Skin epidermis (tissue), 12 donors: ENCODE measurements at regions not wholly inside any gene's neighbourhood (a gene's known extent, or its start where the extent isn't known, plus 50 kb on each side); places are given as distances from the start of the nearest gene placed in this dataset.

ENCODE experiments used
- H3K27ac ChIP-seq, 21 experiments: fragments of 200-600 bp; sonication (generic) in 11 of 21; one replicate each; pipeline ENCODE4 v1.5.0; 2020; ENCODE audit warnings: mild to moderate bottlenecking in 3 of 21, inconsistent platforms in 2 of 21, moderate library complexity in 2 of 21
- H3K4me3 ChIP-seq, 7 experiments: fragments of 200-600 bp; sonication (generic) in 2 of 7; one replicate each; pipeline ENCODE4 v1.5.0; 2020; ENCODE audit warnings: inconsistent platforms in 2 of 7, mild to moderate bottlenecking in 2 of 7, moderate library complexity in 1 of 7

DNA sequence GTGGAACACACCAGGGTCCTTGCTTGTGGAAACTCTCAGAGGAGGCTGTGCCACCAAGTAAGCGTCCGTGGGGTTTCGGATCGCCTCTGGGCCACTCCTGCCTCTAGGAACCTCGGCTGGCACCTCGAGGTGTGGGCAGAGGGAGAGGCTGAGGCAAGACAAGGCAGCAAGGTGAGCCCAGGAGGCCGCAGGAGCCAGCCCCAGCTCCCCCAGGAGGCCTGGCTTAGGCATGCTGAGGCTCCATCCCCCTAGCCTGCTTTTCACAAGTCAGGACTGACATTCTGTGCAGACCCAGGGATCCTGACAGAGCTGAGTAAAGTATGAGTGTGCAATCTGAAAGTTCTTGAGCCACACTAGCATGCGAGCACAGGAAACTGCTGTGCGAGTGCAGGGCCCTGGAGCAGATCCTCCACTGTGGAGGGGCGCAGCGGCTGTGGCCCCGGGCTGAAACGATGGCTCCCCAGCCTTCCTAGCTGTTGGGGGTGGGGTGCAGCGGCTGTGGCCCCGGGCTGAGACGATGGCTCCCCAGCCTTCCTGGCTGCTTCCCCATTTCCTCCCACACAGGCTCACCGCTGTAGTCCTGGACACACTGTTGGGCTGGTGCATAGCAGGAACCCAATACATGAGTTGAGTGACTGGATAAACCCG is 75.2 kb upstream of the CD93 start:
- Histone ChIP-seq H3K27ac (peak overlapping the region in 20 of 21 experiments; percentile 26 to 80 (median 66)), H3K4me3 (no peak overlapping the region)

DNA sequence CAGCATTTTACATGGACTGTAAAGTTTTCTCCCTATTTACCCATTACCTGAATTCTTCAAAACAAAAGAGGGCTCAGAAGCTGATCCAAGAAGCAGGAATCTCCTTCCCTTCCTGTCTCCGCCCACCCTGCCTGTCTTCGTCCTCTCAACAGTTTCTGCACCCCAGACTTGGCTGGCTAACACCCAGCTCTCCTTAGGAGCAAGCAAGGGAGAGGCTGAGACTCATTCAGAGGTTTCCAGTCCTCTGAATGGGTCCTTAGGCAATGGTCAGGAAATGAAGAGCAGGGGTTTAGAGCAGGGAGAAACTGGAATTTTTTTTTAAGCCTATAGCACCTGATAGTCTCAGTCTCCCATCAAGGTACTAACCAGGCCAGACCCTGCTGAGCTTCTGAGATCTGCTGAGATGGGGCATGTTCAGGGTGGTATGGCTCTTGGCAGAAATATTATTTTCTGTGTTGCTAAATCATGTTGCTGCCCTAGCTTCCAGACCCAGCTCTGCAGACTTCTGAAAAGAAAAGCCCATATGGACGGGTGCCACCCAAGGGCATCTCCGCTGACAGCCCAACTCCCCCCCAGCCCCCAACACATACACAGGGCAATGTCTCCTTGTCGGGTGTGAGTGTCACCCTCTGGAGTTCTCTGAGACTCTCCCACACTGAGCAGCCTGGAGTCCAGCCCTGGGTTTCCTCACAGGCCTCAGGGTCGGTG is 74.6 kb upstream of the CD93 start:
- Histone ChIP-seq H3K4me3 (no peak overlapping the region), H3K27ac (peak overlapping the region in 20 of 21 experiments; percentile 26 to 80 (median 66))

DNA sequence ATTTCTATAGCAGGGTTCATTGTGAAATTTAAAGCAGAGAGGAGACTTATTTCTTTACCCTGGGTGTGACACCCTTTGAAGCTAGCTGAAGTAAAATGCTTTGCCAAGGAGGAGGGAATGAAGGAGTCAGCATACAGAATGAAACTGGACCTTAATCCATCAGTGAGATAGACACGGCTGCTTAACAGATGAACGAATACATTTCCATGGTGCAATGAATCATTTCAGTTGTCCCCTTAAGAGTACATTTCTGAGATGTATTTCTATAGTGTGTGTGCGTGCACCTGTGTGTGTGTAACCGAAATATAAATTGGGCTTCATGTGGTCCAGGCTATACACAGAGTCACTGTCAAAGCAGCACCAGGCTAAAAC is 73.8 kb upstream of the CD93 start:
- H3K27ac ChIP-seq, result peak overlapping the region in 18 of 21 experiments; percentile 9 to 76 (median 62)
- no peak overlapping the region for H3K4me3 ChIP-seq

GRCh38 chr20:23159256-23159946 is 73.3 kb upstream of the CD93 start:
- H3K4me3 ChIP-seq, result no peak overlapping the region

DNA sequence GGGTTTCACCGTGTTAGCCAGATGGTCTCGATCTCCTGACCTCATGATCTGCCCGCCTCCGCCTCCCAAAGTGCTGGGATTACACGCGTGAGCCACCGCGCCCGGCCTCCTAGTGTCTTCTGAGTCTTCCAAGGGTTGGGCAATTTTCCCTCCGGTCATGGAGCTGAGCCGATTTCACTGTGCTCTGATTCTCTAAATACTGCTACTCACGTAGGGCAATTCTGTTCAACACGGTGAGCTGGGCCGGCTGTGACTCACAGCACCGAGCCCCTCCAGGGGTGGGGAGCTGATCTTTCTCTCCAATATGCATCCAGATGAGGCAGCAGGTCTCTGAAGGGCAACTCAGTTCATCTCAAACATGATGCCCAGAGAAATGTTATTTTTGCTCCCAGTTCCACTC is 71.6 kb upstream of the CD93 start:
- Histone ChIP-seq H3K27ac (peak overlapping the region in 8 of 21 experiments; percentile 11 to 80 (median 46)), H3K4me3 (no peak overlapping the region)

More at GRCh38 chr20:23159256-23159946, 73.3 kb upstream of the CD93 start:
- peak overlapping the region in 19 of 21 experiments; percentile 9 to 76 (median 56) for H3K27ac ChIP-seq

GRCh38 chr20:23156842-23157423 is 70.8 kb upstream of the CD93 start:
- Histone ChIP-seq H3K4me3 (no peak overlapping the region), H3K27ac (peak overlapping the region in 17 of 21 experiments; percentile 4 to 80 (median 51))

DNA sequence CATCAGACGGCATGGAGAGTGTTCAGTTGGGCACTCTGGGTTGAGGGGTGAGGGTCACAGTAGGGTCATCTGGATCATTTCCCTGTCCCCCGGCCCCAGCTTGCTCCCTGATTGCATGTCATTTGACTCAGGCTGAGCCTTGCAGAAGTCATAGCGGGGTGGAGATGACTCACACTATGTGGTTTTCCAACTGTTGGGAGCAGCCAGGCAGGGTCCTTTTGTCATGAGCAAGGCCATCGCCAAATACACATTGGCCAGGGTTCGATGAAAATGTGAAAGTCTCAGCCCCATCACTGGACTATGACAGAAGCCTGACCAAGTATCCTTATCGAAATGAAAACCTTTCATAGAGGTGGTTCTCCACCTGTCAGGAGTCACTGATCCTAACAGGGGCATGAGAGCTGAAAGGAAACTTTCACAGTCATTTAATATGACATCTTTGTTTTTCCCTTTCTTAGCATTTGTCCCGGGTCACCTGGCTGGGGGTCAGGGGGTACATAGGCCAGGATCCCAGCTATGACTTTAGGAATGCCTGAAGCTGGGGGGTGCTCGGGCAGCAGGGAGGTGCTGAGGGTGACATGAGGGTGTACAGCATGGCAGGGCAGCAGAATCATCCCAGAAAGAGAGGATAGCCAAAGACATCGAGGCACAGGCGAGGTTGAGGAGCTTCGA is 70.2 kb upstream of the CD93 start:
- Histone ChIP-seq H3K27ac (peak overlapping the region in 17 of 21 experiments; percentile 12 to 80 (median 65)), H3K4me3 (no peak overlapping the region)

DNA sequence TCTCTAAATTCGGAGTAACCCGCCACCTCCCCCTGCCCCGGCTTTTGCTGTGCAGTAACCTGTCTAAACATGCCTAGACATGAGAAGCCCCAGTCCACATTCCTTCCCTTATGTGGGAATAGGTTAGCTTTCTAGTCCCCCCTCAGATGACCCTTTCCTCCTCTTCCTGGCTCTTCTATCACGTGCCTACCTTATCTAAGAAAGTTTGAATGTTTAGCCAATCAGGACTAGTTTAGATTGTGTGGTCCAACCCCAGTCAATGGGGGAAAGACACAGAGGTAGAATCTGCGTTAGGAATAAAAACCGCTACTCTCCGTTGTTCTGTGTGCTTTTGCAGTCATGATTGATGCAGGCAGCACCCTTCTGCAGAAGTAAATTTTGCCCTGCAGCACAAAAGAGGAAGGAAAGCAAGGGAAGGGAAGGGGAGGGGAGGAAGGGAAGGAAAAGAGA is 69.0 kb upstream of the CD93 start:
- peak overlapping the region in 4 of 21 experiments; percentile 9 to 54 (median 28) for H3K27ac ChIP-seq

GRCh38 chr20:23153696-23154341 is 67.7 kb upstream of the CD93 start:
- peak overlapping the region in 4 of 21 experiments; percentile 7 to 44 (median 15) for H3K27ac ChIP-seq
- no peak overlapping the region for H3K4me3 ChIP-seq

More for the DNA sequence above, 69.0 kb upstream of the CD93 start:
- no peak overlapping the region for H3K4me3 ChIP-seq

- Histone ChIP-seq H3K27ac (peak overlapping the region in 7 of 21 experiments; percentile 23 to 64 (median 36)), H3K4me3 (no peak overlapping the region)
These were observed 66.8 kb upstream of the CD93 start for GRCh38 chr20:23152902-23153301.

- Histone ChIP-seq H3K27ac (peak overlapping the region in 9 of 21 experiments; percentile 3 to 64 (median 33)), H3K4me3 (no peak overlapping the region)
These were observed 66.3 kb upstream of the CD93 start for GRCh38 chr20:23152308-23152892.

GRCh38 chr20:23151885-23152284 is 65.8 kb upstream of the CD93 start:
- H3K27ac ChIP-seq, result peak overlapping the region in 9 of 21 experiments; percentile 1 to 64 (median 29)
- no peak overlapping the region for H3K4me3 ChIP-seq

GRCh38 chr20:23151008-23151703 is 65.0 kb upstream of the CD93 start:
- Histone ChIP-seq H3K27ac (peak overlapping the region in 6 of 21 experiments; percentile 8 to 54 (median 29)), H3K4me3 (no peak overlapping the region)

GRCh38 chr20:23150304-23151007 is 64.3 kb upstream of the CD93 start:
- Histone ChIP-seq H3K4me3 (no peak overlapping the region), H3K27ac (peak overlapping the region in 6 of 21 experiments; percentile 16 to 54 (median 45))

GRCh38 chr20:23149623-23150279 is 63.6 kb upstream of the CD93 start:
- Histone ChIP-seq H3K27ac (peak overlapping the region in 2 of 21 experiments; percentile 8 to 51), H3K4me3 (no peak overlapping the region)

- Histone ChIP-seq H3K27ac (peak overlapping the region in 13 of 21 experiments; percentile 4 to 85 (median 63)), H3K4me3 (no peak overlapping the region)
These were observed 62.8 kb upstream of the CD93 start for GRCh38 chr20:23148731-23149570.
